GM18873 (cell line): ENCODE measurements at regions not wholly inside any gene's neighbourhood (a gene's known extent, or its start where the extent isn't known, plus 50 kb on each side); places are given as distances from the start of the nearest gene placed in this dataset.
A peak's percentile ranks its signal among the peaks of the same experiment; 100 is the strongest.
"Not testable (repeated sequence)": the region's sequence is repeated elsewhere in the genome, so short reads cannot be mapped to it uniquely, and the experiment has no call there.

Experiments
- ATAC-seq: cut with Tn5 transposase; IDR thresholded peaks from one replicate; pipeline ENCODE4 v1.9.1; 2021; ENCODE audit warnings: mild to moderate bottlenecking, moderate library complexity, moderate number of reproducible peaks; ENCODE audit not compliant: unreplicated experiment, low FRiP score

DNA sequence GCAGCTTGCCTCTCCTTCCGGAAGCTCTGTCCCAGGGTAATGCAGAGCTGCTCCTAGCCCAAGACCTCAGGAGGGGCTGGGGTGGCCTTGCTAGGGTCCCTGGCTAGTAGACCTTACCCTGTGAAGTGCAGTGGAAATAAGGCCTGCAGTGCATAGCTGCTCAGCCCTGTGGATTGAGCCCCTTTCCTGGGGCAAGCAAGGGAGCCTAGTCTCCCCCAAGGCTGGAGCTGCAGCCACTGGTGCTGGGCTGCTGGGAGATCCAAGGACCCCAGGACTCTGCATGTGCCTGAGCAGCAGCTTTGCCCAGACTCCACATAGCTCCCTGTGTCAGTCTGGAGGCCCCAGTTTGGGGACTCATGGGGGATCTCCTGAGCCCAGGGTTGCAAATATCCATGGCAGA, 57.9 kb downstream of the FANCF start:
- ATAC-seq = no peak

- no peak for ATAC-seq
These were observed 59.3 kb downstream of the FANCF start for GRCh38 chr11:22566293-22566692.

- no peak for ATAC-seq
These were observed 64.3 kb downstream of the FANCF start for GRCh38 chr11:22561283-22561682.

- ATAC-seq = no peak
These were observed 66.2 kb downstream of the FANCF start for GRCh38 chr11:22559416-22559815.

DNA sequence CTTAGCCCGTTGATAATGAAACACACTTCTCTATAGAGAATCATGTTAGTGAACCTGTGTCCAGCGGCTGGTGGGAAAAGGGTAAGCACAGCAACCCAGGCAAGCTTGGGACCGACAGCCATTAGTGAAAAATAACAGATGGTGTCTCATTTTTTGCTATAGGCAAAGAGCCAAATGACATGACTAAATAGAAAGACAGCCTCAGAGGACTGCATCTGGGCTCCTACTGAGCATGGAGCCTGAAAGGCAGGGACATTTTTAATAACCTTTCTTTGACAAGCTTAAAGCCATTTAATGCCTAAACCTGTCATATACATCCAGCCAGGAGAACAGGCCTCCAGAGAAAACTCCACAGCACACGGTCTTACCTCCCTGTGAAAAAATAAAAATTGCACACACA, 67.0 kb downstream of the FANCF start:
- ATAC-seq = no peak

DNA sequence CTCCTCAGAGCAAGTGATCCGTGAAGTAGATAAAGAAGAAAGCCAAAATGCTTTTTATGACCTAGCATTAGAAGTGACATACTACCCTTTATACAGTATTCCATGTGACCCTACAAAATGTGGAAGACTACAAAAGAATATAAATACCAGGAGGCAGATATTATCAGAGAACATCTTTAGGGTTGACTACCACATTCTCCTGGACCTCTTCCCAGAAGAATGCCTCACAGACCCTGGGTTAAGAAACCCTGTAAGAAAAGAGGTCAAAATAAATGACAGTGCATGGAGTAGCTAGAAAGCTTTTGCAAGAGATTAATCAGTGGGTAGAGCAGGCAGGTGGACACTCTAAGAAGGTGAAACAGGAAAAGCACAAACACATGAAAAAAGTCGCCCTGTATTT, 69.2 kb downstream of the FANCF start:
- ATAC-seq = no peak

- ATAC-seq = no peak
These were observed 69.7 kb downstream of the FANCF start for GRCh38 chr11:22555881-22556280.

DNA sequence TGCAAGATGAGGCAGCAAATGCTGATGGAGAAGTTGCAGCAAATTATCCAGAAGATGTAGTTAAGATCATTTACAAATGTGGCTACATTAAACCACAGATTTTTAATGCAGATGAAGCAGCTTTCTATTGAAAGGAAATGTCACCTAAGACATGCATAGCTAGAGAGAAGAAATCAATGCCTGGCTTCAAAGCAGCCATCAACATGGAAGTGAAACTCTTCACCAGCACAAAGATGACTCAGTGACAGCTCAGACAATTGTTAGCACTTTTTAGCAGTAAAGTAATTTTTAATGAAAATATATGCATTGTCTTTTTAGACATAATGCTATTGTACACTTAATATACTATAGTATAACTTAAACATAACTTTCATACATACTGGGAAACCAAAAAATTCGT, 71.4 kb downstream of the FANCF start:
- ATAC-seq = peak; percentile 89

DNA sequence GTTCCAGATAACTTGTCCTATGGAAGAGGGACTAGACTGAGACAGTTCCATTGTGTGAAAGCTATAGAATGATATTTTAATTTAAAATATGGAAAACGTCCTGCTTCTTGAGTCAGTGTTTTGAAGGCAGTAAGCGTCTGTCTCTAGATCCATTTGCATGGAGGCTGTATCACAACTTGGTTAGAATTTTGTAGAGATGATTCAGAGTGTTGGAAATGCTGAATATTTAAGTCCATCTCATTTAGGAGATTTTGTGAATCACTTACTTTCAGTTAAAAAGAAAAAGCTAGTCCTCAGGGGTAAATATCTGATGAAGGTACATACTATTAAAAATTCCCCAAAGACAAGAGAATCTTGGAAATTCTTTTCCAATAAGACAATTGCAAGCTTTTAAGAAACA, 72.7 kb downstream of the FANCF start:
- ATAC-seq = no peak

DNA sequence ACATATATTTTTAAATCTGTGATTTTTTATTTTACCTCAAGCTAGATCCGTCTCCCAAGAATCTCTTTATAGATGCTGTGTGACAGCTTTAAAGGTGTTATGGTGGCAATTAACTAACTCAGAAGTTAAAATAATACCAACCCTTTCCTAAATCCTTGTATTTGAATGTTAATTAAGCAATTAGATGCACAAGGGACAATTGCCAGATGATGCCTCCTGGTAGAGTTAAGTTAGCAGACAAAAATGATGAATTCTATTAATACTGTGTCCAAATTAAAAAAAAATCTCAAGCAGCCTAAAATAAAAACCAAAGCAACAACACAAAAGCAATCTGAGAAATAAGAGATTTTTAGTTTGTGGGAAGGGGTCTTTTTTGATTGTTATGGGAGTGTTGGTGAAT, 78.9 kb downstream of the FANCF start:
- no peak for ATAC-seq

DNA sequence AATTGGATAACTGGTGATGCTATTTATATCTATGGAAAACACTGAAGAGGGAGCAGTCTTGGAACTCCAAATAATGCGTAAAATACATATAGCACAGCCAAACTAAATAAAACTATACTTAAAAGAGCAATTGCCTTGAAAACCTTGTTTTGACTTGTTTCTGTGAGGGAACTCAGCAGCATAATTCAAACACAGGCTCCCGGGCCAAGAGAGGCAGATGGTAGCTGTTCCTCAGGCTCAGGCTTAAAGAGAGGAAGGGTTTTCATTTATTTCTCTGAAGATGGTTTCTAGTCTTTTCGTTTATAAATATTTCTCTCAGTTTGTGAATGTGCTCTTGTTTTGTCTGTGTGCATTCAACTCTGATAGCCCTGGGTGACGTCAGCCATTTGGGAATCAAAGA, 82.4 kb downstream of the FANCF start:
- no peak for ATAC-seq

- ATAC-seq = no peak
These were observed 85.8 kb downstream of the FANCF start for GRCh38 chr11:22539821-22540256.

DNA sequence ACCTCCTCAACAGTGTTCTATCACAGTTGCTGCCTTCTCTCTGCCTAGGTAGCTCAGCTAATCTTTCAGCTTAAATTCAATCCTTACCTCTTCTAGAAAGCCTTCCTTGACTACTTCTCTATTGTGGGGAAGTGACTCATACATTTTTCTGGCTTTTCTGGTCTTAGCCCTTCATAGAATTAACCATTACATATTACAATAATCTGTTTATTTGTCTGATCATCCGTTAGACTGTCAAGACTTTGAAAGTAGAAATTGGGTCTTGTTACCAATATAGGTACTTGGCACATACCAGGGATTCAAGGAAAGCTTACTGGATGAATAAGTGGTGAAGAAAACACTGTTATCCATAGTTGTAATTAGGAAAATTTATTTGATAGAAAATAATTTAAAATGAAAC, 89.6 kb downstream of the FANCF start:
- ATAC-seq = no peak

DNA sequence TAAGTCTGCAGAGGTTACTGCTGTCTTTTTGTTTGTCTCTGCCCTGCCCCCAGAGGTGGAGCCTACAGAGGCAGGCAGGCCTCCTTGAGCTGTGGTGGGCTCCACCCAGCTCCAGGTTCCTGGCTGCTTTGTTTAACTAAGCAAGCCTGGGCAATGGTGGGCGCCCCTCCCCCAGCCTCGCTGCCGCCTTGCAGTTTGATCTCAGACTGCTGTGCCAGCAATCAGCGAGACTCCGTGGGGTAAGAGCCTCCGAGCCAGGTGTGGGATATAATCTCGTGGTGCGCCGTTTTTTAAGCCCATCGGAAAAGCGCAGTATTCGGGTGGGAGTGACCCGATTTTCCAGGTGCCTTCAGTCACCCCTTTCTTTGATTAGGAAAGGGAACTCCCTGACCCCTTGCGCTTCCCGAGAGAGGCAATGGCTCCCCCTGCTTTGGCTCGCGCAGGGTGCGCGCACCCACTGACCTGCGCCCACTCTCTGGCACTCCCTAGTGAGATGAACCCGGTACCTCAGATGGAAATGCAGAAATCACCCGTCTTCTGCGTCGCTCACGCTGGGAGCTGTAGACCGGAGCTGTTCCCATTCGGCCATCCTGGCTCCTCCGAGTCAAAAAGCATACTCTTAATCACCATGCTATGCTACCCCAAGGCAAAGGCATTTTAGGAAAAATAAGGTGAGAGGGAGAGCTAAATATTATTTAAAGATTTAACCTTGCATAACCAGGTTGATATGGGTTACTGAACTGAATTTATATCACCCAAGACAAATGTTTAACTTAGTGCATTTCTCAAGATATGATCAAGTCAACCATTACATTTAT, 96.8 kb downstream of the FANCF start:
- not testable (repeated sequence) for ATAC-seq

- no peak for ATAC-seq
These were observed 103.4 kb downstream of the FANCF start for GRCh38 chr11:22522225-22522624.

DNA sequence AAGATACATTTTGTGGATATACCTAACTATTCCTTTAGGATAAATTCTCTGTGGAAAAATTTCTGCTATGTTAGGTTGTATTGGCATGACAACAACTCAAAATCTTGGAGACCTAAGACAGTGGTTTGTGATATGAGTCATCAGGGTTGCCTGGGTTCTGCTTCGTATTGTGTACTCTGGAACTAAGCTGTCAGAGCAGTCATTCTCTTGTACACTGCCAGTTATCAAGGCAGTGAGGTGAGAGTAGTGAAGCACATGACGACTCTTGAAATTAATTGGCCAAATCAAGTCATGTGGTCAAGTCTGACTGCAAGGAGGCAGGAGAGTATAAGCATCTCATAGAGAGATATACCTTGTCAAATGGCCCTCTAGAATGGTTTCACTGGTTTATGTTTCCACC, 104.4 kb downstream of the FANCF start:
- peak; percentile 71 for ATAC-seq

GRCh38 chr11:22520521-22520920, 105.1 kb downstream of the FANCF start:
- no peak for ATAC-seq

DNA sequence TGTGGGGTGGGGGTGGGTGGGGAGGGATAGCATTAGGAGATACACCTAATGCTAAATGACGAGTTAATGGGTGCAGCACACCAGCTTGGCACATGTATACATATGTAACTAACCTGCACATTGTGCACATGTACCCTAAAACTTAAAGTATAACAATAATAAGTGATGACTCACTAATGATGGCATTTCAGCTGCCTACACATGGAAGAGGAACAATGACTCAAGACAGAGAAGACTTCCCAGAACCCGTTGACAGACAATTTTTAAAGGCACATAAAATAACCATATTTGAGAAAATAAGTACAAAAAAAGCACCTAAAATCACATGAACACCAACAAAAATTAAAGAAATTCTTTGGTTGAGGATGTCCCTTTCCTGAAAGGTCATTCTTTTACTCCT, 107.3 kb downstream of the FANCF start:
- not testable (repeated sequence) for ATAC-seq

GRCh38 chr11:22516111-22516510, 109.5 kb downstream of the FANCF start:
- ATAC-seq = no peak

DNA sequence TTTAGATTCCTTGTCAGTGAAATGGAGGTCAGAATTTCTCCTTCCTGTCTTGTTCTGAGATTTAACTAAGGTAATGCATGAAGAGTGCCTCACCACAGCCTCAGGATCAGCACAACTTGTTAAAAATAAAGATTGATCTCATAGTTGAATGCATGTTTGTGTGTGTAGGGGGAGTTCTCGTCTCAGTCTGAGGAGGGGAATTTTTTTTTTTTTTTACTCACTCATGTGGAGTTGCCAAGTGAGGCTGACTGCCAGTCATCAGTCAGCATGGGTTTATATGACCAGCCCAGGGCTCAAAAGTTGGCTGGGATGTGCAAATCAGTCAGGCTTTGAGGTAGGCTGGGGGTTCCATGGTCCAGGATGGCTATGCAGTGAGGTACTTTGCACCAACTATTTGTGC, 113.2 kb downstream of the FANCF start:
- ATAC-seq = no peak

- ATAC-seq = no peak
These were observed 114.9 kb downstream of the FANCF start for GRCh38 chr11:22510741-22511140.

GRCh38 chr11:22510010-22510409, 115.6 kb downstream of the FANCF start:
- no peak for ATAC-seq

- ATAC-seq = no peak
These were observed 117.0 kb downstream of the FANCF start for GRCh38 chr11:22508665-22509064.
